ENCODE measurements at regions not wholly inside any gene's neighbourhood (a gene's known extent, or its start where the extent isn't known, plus 50 kb on each side); places are given as distances from the start of the nearest gene placed in this dataset.

DNA sequence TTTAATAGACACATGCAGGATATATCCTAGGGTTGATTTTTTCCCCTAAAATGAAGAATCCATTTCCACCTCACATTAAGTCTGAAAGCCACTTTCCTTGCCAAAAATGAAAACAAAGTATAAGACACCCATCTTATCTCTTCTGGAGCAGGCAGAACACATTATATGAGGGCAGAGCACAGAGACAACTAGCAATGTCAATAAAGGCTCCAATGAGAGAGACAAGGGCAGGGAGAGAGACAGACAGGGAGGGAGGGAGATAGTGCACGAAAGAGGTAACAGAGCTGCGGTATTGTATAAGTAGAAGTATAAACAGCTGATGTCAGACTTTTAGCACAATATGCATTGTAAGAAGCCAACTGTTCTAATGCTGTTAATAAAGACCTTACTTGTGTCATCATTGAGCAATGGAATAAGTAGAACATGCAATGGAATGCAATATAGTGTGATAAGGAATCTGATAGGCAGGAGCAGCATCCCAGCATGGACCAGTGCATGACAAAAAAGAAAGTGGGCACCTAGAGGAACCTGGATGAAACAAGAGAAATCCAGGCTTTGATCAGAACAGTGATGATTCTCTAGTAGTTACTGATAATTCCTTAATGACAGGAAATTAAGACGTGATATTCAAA, 150.6 kb upstream of the TCF4 start:
- in situ Hi-C loops (cut with MboI; ENCODE audit: low pct_unique_long_range_greater_than_20kb, low sequenced_read_pairs, unreplicated experiment), result no loop called here
- TF ChIP-seq, protein P1, sequence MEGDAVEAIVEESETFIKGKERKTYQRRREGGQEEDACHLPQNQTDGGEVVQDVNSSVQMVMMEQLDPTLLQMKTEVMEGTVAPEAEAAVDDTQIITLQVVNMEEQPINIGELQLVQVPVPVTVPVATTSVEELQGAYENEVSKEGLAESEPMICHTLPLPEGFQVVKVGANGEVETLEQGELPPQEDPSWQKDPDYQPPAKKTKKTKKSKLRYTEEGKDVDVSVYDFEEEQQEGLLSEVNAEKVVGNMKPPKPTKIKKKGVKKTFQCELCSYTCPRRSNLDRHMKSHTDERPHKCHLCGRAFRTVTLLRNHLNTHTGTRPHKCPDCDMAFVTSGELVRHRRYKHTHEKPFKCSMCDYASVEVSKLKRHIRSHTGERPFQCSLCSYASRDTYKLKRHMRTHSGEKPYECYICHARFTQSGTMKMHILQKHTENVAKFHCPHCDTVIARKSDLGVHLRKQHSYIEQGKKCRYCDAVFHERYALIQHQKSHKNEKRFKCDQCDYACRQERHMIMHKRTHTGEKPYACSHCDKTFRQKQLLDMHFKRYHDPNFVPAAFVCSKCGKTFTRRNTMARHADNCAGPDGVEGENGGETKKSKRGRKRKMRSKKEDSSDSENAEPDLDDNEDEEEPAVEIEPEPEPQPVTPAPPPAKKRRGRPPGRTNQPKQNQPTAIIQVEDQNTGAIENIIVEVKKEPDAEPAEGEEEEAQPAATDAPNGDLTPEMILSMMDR (IDR thresholded peaks at IDR 0.05; ENCODE audit: extremely low read depth, insufficient read depth, missing control alignments), result no peak
- DNase-seq (ENCODE audit: low spot score), result no peak

DNA sequence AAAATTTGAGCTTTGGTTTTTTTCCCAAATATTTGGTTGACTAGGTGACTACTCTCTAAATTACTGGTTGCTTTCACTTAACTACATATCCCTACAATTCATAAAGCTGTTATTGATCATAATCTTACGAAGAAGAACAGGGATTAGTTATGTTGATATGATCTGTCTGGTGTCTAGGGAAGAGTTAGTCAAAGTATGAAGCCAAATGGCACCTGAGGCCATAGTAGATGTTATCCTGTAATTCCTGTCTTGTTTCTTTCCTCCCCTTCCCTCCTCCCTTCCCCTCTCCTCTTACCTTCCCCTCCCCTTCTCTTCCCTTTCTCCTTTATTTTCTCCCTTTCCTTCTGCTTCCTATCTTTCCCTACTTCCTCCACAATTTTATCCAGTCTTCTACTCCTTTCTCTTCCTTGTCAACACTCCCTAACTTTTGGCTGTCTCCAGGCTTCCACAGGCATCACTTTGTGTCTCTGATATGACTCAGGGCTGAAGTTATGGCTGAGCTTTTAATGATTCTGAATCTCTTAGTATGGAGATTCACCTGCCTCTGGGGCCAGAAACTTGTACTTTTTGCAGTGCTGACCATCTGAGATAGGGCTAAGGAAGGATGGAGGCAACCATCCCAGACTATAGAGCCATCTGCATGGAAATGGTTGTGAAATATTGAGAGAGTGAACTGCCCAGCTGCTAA, 149.9 kb upstream of the TCF4 start:
- DNase-seq (ENCODE audit: low spot score), result no peak
- in situ Hi-C loops (cut with MboI; ENCODE audit: low pct_unique_long_range_greater_than_20kb, low sequenced_read_pairs, unreplicated experiment), result no loop called here
- TF ChIP-seq, protein P1 (IDR thresholded peaks at IDR 0.05; ENCODE audit: extremely low read depth, insufficient read depth, missing control alignments), result no peak

DNA sequence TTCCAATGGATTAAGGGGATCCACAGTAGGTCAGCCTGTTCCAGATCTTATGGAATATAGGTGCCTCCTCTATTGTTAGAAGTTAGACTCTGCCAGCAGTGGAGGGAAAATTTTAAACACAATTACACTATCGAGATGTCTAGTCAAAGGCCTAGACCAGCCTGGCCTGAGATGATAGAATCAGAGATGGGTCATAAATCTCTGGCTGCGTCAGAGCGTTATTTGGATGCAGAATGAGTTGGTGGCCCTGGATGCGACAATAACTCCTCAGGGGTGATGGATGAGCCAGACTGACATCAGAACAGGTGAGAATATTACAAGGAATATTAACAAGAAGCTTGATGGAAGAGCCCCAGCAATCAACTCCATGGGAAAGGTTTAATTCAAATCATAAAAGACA, 149.3 kb upstream of the TCF4 start:
- in situ Hi-C loops (cut with MboI; ENCODE audit: low pct_unique_long_range_greater_than_20kb, low sequenced_read_pairs, unreplicated experiment), result no loop called here
- no peak for DNase-seq (ENCODE audit: low spot score)
- TF ChIP-seq, protein P1 (IDR thresholded peaks at IDR 0.05; ENCODE audit: extremely low read depth, insufficient read depth, missing control alignments), result no peak

DNA sequence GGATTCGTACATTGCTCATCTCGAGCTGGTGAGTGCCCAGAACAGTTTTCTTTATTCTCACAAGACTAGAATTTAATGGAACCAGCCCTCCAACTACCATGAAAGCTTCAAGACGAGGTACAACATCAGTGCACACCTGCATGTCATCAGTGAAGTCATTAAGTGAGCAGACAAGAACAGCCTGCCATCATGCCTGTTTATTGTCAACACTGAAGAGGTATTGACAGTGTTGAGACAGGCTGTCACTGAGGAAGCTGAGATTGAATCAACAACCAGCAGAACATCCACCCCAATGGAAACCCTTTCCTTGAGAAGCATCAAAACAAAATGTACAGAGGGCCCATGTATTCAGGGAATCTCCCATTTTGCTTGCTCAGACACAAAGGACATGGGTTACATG, 148.0 kb upstream of the TCF4 start:
- in situ Hi-C loops (cut with MboI; ENCODE audit: low pct_unique_long_range_greater_than_20kb, low sequenced_read_pairs, unreplicated experiment), result no loop called here
- TF ChIP-seq, protein P1 (IDR thresholded peaks at IDR 0.05; ENCODE audit: extremely low read depth, insufficient read depth, missing control alignments), result no peak
- DNase-seq (ENCODE audit: low spot score), result no peak

DNA sequence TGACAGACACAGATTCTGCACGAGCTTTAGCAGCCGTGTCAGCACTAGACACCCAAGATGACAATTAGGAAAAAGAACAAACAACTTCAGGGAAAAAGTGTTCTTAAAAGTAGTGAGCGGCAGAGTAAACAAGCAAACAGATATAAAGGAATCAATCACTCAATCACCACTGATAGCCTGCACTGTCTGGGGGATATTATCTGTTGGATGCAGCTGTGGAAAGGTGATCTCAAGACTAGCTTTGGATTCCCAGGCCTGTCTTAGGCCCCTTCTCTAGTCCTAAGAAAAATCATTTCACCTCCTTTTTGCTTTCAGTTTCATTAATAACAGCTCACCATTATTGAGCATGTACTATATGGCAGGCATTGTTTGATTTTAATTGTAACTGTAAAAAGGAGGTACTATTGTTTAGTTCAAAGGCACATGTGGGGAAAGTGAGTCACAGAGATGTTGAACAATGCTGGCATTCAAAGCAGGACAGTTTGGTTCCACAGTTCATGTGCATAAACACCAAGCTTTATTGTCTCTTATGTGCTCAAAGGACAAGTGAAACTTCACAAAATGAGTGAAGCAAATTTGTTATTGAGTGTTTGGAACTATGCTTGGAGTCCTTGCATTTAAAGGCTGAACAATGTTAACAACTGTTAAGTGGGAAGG, 147.3 kb upstream of the TCF4 start:
- no peak for DNase-seq (ENCODE audit: low spot score)
- TF ChIP-seq, protein P1 (IDR thresholded peaks at IDR 0.05; ENCODE audit: extremely low read depth, insufficient read depth, missing control alignments), result no peak
- in situ Hi-C loops (cut with MboI; ENCODE audit: low pct_unique_long_range_greater_than_20kb, low sequenced_read_pairs, unreplicated experiment), result no loop called here

DNA sequence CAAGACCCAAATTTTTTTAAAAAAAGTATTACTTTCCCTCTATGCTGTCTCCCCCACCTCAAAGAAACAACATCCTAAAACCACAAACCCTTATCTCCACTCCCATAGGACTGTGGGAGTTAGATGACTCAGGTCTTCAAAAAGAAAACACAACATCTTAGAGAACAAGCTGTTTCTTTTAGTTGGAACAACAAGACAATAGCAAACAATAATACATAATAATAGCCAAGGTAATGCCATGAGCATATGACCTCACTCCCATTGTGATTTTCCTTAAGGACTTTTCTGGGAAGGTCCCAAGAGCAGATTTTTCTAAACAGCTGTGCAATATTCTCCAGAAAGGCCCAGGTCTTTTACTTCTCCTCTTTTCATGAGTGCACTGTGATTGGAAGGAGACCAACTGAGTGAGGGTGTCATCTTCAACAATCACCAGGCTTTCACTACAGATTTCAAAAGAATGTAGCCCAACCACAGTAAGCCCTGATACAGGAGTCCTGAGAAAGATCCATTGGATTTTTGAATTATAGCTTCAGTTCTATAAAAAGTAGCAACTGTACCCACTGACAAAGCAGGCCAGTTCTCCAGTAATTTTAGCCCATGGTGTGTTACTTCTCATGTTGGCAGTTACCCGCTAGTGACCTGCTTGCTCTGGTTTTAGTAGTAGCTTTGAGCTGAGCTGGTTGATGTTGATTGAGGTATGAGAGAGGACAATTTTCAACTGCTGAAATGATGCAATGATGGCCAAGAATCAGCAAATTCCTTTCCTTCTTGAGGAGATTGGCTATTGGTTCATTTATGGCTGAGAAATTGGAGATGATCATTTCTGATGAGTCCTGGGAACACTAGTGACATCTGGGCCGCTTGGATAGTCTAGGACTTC, 144.5 kb upstream of the TCF4 start:
- no peak for DNase-seq (ENCODE audit: low spot score)
- TF ChIP-seq, protein P1 (IDR thresholded peaks at IDR 0.05; ENCODE audit: extremely low read depth, insufficient read depth, missing control alignments), result no peak
- in situ Hi-C loops (cut with MboI; ENCODE audit: low pct_unique_long_range_greater_than_20kb, low sequenced_read_pairs, unreplicated experiment), result no loop called here
